T-helper 1 cell treated with Interleukin-12 subunit alpha and Interleukin-12 subunit beta and Interleukin-4 antibody, amounts not matched to agents 30 ng/mL and 1 ng/mL, for 36 hours (primary cell): ENCODE measurements at regions not wholly inside any gene's neighbourhood (a gene's known extent, or its start where the extent isn't known, plus 50 kb on each side); places are given as distances from the start of the nearest gene placed in this dataset.
"Not testable (repeated sequence)": the region's sequence is repeated elsewhere in the genome, so short reads cannot be mapped to it uniquely, and the experiment has no call there.

Experiments
- intact Hi-C: fragments of 100-400 bp; cut with micrococcal nuclease; formaldehyde crosslinking; loops from one replicate; pipeline ENCODE4 v1.15.1; 2024

DNA sequence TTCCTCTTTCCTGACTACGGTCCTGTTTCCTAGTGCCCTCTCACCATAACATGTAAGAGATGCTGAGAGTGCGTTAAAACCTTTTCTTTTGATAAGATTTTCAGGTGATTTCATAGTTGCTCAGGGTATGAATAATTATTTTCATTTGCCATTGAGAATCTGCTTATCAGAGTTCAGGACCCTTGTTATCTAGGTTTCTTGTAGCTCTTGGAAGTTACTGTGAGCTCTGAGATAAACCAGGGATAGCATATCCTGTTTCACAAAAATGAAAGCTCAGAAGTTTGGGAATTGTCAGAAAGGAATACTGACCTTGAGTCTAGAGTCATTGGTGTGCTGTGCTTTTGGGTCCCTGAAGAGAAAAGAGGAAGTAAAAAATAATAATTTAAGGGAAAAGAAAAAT lies 76.8 kb upstream of the PRKG1 start:
- intact Hi-C loops, result no loop called here

DNA sequence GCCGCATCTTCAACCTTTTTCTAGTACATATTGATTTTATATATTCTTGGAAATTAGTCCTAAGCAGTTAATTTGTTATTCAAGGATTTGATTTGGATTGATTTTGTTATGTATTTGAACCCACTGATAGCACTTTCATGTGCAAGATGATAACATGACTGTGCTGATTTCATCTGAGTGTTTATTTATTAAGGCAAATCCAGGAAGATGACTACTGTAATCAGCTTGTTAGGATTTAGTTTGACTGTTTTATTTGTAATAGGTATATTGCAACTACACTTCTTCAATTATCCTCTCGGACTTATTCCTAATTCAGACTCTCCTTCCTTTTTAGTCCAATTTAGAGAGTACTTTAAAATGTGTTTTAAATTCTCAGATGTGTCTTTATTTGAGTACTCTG lies 75.1 kb upstream of the PRKG1 start:
- intact Hi-C loops, result no loop called here

DNA sequence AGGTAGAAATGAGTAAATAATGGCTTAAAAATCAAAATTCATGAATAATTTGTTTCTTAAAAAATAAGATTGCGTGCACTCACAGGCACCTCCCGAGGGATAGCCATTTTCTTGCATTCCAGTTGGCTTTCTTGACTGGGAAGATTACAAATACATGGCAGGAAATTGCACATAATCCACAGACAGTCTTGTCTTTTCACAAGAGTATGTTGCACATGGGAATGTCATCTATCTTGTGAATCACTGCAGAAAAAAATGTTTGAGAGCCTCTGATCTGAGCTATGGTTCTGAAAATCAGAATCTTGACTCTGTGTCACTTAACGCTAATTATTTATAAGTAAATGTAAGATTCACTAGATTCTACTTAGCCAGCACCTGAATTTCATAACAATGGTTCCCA lies 74.1 kb upstream of the PRKG1 start:
- intact Hi-C loops, result loop anchor here (5.0 kb wide), 1 partner anchor 1782 kb away; no protein-coding TSS in a partner anchor

DNA sequence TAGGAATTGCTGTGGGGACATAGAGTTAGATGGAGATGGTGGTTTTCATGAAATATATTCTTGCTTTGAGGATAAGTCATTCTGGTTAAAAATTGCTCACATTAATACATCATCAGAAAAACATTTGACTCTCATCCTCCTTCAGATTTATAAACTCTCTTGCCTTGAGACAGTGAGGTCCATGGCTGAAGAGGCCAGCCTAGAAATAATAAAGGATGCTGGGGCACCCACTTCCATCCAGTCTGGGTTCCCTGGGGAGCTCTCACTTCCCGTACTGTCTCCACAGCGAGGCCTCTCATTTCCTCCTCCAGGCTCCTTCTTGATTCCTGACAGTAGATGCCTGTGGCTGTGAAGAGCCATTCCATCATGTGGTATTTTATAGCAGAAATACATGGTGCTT lies 73.3 kb upstream of the PRKG1 start:
- intact Hi-C loops, result loop anchor here (5.0 kb wide), 1 partner anchor 1781 kb away; no protein-coding TSS in a partner anchor

DNA sequence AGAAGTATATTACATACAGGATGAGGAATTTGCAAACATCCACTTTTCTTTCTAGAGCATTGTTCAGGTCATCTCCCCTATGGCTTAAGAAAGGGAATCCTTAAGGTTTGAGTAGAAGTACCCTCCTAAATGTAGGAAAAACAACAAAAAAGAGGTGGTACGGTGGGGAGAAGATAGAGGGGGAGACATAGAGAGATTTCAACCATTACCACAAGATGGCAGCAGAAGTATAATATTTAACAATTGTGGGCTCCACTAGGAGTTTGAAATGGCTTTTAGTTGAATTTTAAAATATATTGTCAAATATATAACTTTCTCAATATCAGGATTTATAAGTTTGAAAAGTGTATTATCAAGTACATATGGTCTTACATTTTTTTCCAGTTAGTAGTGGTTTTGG lies 72.7 kb upstream of the PRKG1 start:
- intact Hi-C loops, result loop anchor here (5.0 kb wide), 1 partner anchor 1781 kb away; no protein-coding TSS in a partner anchor

DNA sequence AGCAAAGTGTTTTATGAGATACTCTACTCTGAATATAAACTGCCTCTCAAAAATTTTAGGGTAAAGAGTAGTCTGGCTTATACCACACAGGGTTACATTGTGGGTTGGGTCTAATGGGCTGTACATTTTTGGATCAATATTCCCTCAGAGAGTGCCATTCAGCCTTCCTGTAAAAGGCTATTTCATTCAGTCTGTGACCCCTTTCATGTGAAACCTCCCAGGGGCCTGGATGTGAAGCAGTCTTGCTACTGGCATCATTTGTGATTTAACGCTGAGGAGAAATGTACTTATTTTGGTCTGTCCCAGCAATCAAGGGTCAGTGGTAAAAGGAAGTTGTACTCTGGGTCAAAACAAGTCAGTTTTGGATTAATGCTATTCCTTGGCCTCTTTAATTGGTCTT lies 71.8 kb upstream of the PRKG1 start:
- intact Hi-C loops, result loop anchor here (2.0 to 5.0 kb wide), 2 partner anchors 1212 to 1780 kb away; no protein-coding TSS in a partner anchor

DNA sequence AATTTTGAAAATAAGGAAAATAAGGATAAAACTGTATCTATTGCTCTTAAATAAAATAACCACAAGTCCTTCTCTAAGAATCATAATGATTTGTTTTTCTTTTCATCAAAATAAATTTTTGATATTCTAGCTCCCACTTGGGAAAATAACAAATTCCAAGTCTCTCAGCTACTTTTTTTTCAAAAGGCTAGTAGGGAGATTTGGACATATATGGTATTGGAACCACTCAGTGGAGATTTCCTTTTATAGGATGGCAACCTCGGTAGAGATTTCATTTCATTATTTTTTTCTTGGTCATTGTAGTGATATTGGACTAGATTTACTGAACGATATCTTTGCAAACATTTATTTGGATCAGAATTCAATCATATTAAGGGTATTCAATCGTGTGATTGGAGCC lies 69.5 kb upstream of the PRKG1 start:
- intact Hi-C loops, result loop anchor here (5.0 kb wide), 1 partner anchor 1778 kb away; no protein-coding TSS in a partner anchor

DNA sequence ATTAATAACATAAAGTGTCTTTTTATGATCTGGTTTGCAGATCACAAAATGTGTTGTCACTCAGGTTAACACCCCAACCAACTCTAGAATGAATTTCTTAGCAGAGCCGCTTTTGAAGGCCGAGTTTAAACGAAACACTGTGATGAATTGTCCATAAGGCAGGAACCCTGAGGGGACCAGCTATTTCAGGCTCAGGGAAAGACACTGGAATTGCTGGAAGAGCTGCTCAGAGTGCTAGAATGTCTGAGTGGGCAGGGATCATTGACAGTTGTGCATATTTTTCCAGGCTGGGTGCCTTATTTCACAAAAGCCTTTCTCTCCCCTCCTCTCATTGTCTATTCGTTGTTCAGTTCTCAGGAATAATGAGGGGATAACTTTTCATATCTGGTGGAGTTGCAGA lies 68.7 kb upstream of the PRKG1 start:
- intact Hi-C loops, result no loop called here

DNA sequence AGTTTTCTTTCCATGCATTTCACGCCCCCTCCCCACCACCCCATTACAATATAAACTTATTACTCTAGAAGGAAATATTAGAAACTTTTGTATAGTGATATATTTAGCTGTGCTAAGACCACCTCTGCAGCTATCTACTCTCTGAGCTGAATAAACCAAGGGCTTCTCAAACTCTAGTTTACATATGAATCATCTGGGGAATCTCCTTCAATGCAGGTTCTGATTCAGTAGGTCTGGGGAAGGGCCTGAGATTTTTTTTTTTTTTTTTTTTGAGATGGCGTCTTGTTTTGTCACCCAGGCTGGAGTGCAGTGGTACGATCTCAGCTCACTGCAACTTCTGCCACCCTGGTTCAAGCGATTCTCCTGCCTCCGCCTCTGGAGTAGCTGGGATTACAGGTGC lies 67.6 kb upstream of the PRKG1 start:
- intact Hi-C loops, result no loop called here

DNA sequence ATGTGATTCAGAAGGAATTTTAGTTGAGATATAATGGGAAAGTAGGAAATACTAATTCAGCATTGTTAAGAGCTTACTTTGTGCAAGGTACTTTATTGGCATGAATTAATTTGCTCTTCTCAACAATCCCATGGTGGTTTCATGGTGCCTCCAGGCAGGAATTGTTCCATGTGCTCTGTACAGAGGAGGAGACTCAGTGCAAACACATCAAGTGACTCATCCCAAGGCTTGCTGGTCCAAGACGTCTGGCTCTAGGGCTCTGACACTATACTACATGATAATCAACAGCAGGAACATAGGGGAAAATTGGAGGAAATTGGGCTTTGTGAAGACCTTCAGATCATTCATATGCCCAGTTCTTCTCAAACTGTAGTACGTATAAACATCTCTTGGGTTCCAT lies 66.5 kb upstream of the PRKG1 start:
- intact Hi-C loops, result no loop called here

DNA sequence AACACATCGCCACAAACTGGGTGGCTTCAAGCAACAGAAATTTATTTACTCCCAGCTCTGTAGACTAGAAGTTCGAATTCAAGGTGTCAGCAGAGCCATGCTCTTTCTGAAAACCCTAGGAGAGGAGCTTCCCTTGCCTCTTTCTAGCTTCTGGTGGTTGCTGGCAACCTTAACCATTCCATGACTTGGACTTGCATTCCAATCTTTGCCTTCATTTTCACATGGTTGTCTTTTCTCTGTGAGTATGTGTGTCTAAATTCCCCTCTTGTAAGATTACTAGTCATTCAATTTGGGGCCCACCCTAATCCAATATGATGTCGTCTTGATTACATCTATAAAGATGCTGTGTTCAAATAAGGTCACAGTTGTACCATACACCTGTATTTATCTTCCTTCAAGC lies 65.9 kb upstream of the PRKG1 start:
- intact Hi-C loops, result no loop called here

DNA sequence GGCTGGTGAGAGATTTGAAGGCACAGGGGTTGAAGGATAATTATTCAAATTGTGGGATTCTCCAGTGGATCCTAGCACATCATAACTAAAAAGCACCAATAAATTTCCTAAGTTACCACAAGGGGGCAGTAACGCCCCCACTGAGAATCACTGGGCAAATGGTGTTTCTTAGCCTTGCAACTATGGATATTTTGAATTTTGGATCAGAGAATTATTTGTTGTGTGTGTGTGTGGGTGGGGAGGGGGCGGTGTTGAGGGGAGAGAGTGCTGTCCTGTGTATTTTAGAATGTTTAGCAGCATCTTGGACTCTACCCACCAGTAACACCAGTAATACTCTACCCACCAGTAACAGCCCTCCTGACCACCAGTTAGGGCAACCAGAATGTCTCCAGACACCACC lies 63.3 kb upstream of the PRKG1 start:
- intact Hi-C loops, result loop anchor here (1.0 to 5.0 kb wide), 4 partner anchors 411 to 1204 kb away; no protein-coding TSS in a partner anchor

DNA sequence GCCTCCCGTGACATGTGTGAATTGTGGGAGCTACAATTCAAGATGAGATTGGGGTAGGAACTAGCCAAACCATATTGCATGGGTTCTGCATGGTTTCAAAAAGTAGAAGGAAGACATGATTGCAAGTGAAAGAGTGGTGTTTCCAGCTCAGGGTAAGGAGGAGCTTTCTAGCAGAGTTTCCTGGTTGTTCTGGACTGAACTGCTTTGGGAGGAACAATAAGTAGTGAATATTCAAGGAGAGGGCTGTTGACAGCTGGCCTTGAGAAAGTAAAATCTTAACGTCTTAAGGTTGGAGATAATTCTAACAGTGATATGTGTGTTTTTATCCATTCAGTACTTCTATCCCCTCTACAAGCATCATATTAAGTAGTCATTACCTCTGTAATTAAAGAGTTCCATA lies 62.2 kb upstream of the PRKG1 start:
- intact Hi-C loops, result loop anchor here (5.0 kb wide), 1 partner anchor 410 kb away; no protein-coding TSS in a partner anchor

DNA sequence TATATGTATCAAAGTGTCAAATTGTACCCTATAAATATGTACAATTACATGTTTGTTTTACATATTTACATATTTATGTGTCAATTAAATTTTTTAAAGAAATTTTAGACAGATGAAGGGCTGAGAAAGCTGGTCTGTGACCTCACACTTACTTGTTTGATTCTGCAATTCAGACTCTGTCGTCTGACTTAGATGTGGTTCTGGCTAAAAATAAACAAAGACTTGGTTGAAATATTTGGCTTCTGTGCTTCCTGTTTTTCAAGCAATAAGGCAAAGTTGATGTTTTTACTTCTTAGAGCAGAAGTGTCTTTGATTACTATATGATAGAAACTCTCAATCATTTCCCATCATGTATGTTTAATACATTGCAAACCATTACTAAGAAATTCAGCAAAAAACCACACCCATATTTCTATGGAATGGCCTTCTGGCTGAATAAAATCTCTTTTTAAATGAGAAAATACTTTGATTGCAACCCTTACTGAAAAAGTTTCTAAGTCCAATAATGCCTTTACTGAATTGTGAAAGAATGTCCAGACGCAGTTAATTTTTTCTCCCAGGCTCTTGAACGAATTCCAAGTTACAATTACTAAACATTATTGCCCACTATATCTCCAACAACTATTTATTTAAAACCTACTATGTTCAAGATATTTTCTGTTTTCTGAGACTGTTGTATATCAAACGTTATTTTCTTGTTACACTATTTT lies 59.5 kb upstream of the PRKG1 start:
- intact Hi-C loops, result loop anchor here (5.0 kb wide), 1 partner anchor 407 kb away; no protein-coding TSS in a partner anchor

DNA sequence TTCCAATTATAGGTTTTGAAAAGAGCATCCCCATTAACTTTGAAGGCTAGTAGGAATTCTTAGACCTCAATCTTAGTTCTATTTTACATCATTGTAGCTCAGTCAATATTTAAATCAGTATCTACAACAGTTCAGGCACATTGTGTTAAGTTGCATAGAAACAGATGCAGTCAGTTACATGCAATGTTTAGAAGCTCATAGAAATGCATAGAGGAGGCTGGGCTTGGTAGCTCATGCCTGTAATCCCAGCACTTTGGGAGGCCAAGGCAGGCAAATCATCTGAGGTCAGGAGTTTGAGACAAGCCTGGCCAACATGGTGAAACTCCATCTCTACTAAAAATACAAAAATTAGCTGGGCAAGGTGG lies 58.9 kb upstream of the PRKG1 start:
- intact Hi-C loops, result not testable (repeated sequence)

DNA sequence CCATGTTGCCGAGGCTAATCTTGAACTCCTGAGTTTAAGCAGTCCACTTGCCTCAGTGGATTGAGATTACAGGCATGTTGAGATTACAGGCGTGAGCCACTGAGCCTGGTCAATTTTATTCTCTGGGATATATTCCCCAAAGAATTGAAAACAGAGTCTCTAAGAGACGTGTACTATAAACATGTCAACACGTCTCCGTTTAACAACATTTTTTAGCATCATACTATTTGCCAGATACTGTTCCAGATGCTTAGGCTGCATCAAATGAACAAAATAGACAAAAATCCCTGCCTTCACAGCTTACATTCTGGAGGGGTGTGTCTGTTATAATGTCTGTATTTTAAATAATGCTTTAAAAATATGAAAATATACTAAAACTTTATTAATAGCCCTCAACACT lies 54.1 kb upstream of the PRKG1 start:
- intact Hi-C loops, result no loop called here

DNA sequence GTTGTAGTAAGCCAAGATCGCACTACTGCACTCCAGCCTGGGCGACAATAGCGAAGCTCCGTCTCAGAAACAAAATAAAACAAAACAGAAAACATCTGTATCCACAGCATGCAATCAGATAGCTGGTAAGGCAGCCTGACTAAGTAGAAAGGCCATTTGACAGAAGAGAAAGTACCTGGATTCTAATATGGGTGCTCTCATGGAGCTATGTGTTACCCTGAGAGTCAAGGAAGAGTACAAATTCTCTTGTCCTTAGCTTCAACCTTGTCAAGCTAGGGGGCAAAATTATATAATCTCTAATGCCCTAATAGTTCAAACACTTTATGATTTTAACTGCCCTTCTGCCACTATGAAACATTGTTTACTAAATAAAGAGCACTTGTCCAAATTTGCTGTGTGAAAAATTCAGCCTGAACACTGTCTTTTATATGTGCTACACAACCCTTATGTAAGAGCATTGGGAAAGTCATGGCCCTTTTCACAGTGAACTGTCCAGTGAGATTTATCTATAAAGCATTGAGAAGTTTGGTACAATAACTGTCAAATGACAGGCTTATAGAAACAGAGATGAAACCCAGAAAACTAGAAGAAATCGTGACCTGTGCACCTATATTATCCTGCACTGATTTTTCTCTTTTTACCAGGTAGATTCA lies 51.2 kb upstream of the PRKG1 start:
- intact Hi-C loops, result no loop called here

DNA sequence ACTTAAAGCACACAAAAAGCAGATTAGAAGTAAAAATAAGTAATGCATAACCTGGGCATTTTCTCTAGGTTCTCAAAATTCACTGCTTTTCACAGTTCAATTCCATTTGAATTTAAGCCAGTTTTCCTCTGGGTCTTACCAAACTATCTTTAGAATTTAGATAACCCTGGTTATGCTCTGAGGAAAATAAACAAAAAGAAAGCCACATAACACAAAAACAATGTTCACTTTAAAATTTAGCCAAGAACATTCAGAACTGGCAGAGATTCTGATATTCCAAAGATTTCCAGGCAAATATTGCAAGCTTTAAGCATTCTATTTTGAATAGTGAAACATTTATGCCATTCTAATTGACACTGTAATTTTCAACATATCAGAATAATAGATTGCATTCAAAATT lies 50.7 kb upstream of the PRKG1 start:
- intact Hi-C loops, result no loop called here
